Fibroblast of lung (primary cell): ENCODE measurements at regions not wholly inside any gene's neighbourhood (a gene's known extent, or its start where the extent isn't known, plus 50 kb on each side); places are given as distances from the start of the nearest gene placed in this dataset.

Experiments
- DNase-seq, 2 donors: peaks; one replicate each; pipeline versions ENCODE4 v3.0.0 to v3.0.0-alpha.2; 2010; ENCODE audit warnings: low read depth in 2 of 2
- H2AFZ ChIP-seq: 2 replicates; pipeline ENCODE4 v1.5.1; 2012; ENCODE audit warnings: low read length, control low read depth, inconsistent platforms
- H3K27ac ChIP-seq: 2 replicates; pipeline ENCODE4 v1.5.1; 2011; ENCODE audit warnings: low read length, control low read depth; ENCODE audit not compliant: insufficient read depth
- H3K27me3 ChIP-seq: 2 replicates; pipeline ENCODE4 v1.5.1; 2011; ENCODE audit warnings: mild to moderate bottlenecking, low read length; ENCODE audit not compliant: control insufficient read depth, insufficient read depth
- H3K36me3 ChIP-seq: 2 replicates; pipeline ENCODE4 v1.5.1; 2011; ENCODE audit warnings: low read length; ENCODE audit not compliant: control insufficient read depth, insufficient read depth
- H3K4me1 ChIP-seq: 2 replicates; pipeline ENCODE4 v1.5.1; 2011; ENCODE audit warnings: low read length; ENCODE audit not compliant: control insufficient read depth, insufficient read depth; ENCODE audit errors: extremely low read depth
- H3K4me2 ChIP-seq: 2 replicates; pipeline ENCODE4 v1.5.1; 2011; ENCODE audit warnings: low read length, control low read depth; ENCODE audit not compliant: insufficient read depth; ENCODE audit errors: extremely low read depth
- H3K4me3 ChIP-seq, 4 experiments: fragments of 200-600 bp in 1 of 4; sonication (generic) in 1 of 4; replicated peaks in 1 of 4; 2 replicates each; pipeline ENCODE4 v1.5.1; 2011 to 2016; ENCODE audit warnings: low read length in 4 of 4, low read depth in 3 of 4, mild to moderate bottlenecking in 3 of 4, control low read depth in 2 of 4, inconsistent platforms in 1 of 4, mixed read lengths in 1 of 4; ENCODE audit not compliant: insufficient read depth in 1 of 4; ENCODE audit errors: control extremely low read depth in 1 of 4
- H3K79me2 ChIP-seq: 2 replicates; pipeline ENCODE4 v1.5.1; 2012; ENCODE audit warnings: mild to moderate bottlenecking, low read length, inconsistent platforms; ENCODE audit not compliant: control insufficient read depth, insufficient read depth
- H3K9ac ChIP-seq: 2 replicates; pipeline ENCODE4 v1.5.1; 2011; ENCODE audit warnings: mild to moderate bottlenecking, low read length, control low read depth; ENCODE audit not compliant: insufficient read depth
- H3K9me3 ChIP-seq: 2 replicates; pipeline ENCODE4 v1.5.1; 2012; ENCODE audit warnings: low read depth, low read length; ENCODE audit not compliant: control insufficient read depth, insufficient read depth
- H4K20me1 ChIP-seq: 2 replicates; pipeline ENCODE4 v1.5.1; 2011; ENCODE audit warnings: low read length; ENCODE audit not compliant: control insufficient read depth, insufficient read depth; ENCODE audit errors: extremely low read depth
- CTCF ChIP-seq, 2 donors: IDR thresholded peaks in 1 of 2; conservative IDR thresholded peaks in 1 of 2; 1 replicate in 1 of 2; 2 replicates in 1 of 2; pipeline ENCODE4 v1.5.1; 2011 to 2012; ENCODE audit warnings: low read length in 2 of 2, control low read depth in 1 of 2, inconsistent platforms in 1 of 2, low read depth in 1 of 2, mild to moderate bottlenecking in 1 of 2
- EZH2 ChIP-seq: IDR thresholded peaks from 2 replicates; pipeline ENCODE4 v1.5.1; 2012; ENCODE audit warnings: low read length, control low read depth, mild to moderate bottlenecking; ENCODE audit errors: missing control alignments

GRCh38 chr5:173689171-173689736 is 72.8 kb upstream of the BOD1 start:
- no peaks in the 10 kb centered on the region for H3K27me3 ChIP-seq
- no peaks in the 10 kb centered on the region for H4K20me1 ChIP-seq
- no peak overlapping the region for H3K9ac ChIP-seq
- TF ChIP-seq EZH2 (no peak), CTCF (conservative IDR thresholded peaks at IDR 0.05 in 1 of 2, IDR thresholded peaks at IDR 0.05 in 1 of 2; ENCODE audit: low read depth in 1 of 2, low read length in 2 of 2) (no peak)
- no peaks in the 10 kb centered on the region for H3K79me2 ChIP-seq
- H3K4me3 ChIP-seq, result no peak overlapping the region
- no peak overlapping the region for H2AFZ ChIP-seq
- H3K27ac ChIP-seq, result no peak overlapping the region
- no peak for DNase-seq
- no peaks in the 10 kb centered on the region for H3K36me3 ChIP-seq
- no peak overlapping the region for H3K4me2 ChIP-seq
- no peaks in the 10 kb centered on the region for H3K4me1 ChIP-seq
- H3K9me3 ChIP-seq, result no peaks in the 10 kb centered on the region

GRCh38 chr5:173689737-173690360 is 73.4 kb upstream of the BOD1 start:
- TF ChIP-seq EZH2 (no peak), CTCF (conservative IDR thresholded peaks at IDR 0.05 in 1 of 2, IDR thresholded peaks at IDR 0.05 in 1 of 2; ENCODE audit: low read depth in 1 of 2, low read length in 2 of 2) (no peak)
- no peak for DNase-seq
- no peaks in the 10 kb centered on the region for H3K9me3 ChIP-seq
- no peak overlapping the region for H2AFZ ChIP-seq
- no peak overlapping the region for H3K4me3 ChIP-seq
- no peak overlapping the region for H3K4me2 ChIP-seq
- H3K4me1 ChIP-seq, result no peaks in the 10 kb centered on the region
- no peaks in the 10 kb centered on the region for H3K27me3 ChIP-seq
- no peak overlapping the region for H3K9ac ChIP-seq
- H3K27ac ChIP-seq, result no peak overlapping the region
- no peaks in the 10 kb centered on the region for H3K36me3 ChIP-seq
- H4K20me1 ChIP-seq, result no peaks in the 10 kb centered on the region
- no peaks in the 10 kb centered on the region for H3K79me2 ChIP-seq

GRCh38 chr5:173691931-173692330 is 75.5 kb upstream of the BOD1 start:
- no peaks in the 10 kb centered on the region for H3K4me1 ChIP-seq
- no peaks in the 10 kb centered on the region for H3K27me3 ChIP-seq
- H3K79me2 ChIP-seq, result no peaks in the 10 kb centered on the region
- no peak overlapping the region for H3K27ac ChIP-seq
- no peaks in the 10 kb centered on the region for H3K9me3 ChIP-seq
- H3K9ac ChIP-seq, result no peak overlapping the region
- no peaks in the 10 kb centered on the region for H3K36me3 ChIP-seq
- TF ChIP-seq CTCF (conservative IDR thresholded peaks at IDR 0.05 in 1 of 2, IDR thresholded peaks at IDR 0.05 in 1 of 2; ENCODE audit: low read depth in 1 of 2, low read length in 2 of 2) (no peak), EZH2 (no peak)
- H3K4me2 ChIP-seq, result no peak overlapping the region
- DNase-seq, result no peak
- H4K20me1 ChIP-seq, result no peaks in the 10 kb centered on the region
- no peak overlapping the region for H2AFZ ChIP-seq
- no peak overlapping the region for H3K4me3 ChIP-seq
